Spleen (tissue), 7 donors: ENCODE measurements at regions not wholly inside any gene's neighbourhood (a gene's known extent, or its start where the extent isn't known, plus 50 kb on each side); places are given as distances from the start of the nearest gene placed in this dataset.

Experiments
- POLR2A ChIP-seq, 3 donors: fragments of 450-650 bp; IDR thresholded peaks; one replicate each; pipeline ENCODE4 v1.5.1; 2017; ENCODE audit warnings: antibody characterized with exemption in 3 of 3, mild to moderate bottlenecking in 1 of 3
- POLR2AphosphoS5 ChIP-seq, 3 donors: sonication (generic); formaldehyde crosslinking; IDR thresholded peaks; one replicate each; pipeline ENCODE4 v1.5.1; 2017; ENCODE audit warnings: antibody characterized with exemption in 3 of 3
- TF ChIP-seq, protein P1 (sequence below), 11 experiments: fragments of 200-600 bp in 7 of 11; fragments of 450-650 bp in 4 of 11; sonication (generic) in 4 of 11; IDR thresholded peaks in 8 of 11; conservative IDR thresholded peaks in 3 of 11; 1 replicate in 7 of 11; 2 replicates in 4 of 11; pipeline versions ENCODE4 v1.4.0 to v1.8.0; 2016 to 2021; ENCODE audit warnings: antibody characterized with exemption in 11 of 11, inconsistent platforms in 4 of 11, mild to moderate bottlenecking in 1 of 11
- donor health status: DM: no; HTN: no; CAD: no; lungs with moderate emphysema.
- donor health status: DM: no; HTN: no; CAD: no.
- donor health status: DM: no; HTN: no; CAD: no.

DNA sequence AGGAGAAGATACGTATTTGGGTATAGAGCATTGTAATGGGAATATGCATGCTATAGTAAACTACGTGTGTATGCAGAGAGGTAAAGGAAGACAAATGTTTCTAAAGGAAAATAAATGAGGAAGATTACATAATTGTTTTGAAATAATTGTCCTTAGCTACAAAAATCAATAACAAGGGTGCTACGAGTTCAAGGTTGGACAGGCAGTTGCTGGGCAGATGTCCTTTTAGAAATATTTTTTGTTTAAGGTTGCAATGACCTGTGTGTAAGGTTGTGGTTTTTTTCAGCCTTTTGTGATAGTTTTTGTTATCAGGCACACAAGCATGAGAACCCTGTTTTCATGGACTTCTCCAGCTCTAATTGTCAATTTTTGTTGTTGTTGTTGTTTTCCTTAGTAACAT, 1304.1 kb upstream of the CHAC2 start:
- TF ChIP-seq, protein P1, sequence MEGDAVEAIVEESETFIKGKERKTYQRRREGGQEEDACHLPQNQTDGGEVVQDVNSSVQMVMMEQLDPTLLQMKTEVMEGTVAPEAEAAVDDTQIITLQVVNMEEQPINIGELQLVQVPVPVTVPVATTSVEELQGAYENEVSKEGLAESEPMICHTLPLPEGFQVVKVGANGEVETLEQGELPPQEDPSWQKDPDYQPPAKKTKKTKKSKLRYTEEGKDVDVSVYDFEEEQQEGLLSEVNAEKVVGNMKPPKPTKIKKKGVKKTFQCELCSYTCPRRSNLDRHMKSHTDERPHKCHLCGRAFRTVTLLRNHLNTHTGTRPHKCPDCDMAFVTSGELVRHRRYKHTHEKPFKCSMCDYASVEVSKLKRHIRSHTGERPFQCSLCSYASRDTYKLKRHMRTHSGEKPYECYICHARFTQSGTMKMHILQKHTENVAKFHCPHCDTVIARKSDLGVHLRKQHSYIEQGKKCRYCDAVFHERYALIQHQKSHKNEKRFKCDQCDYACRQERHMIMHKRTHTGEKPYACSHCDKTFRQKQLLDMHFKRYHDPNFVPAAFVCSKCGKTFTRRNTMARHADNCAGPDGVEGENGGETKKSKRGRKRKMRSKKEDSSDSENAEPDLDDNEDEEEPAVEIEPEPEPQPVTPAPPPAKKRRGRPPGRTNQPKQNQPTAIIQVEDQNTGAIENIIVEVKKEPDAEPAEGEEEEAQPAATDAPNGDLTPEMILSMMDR (IDR thresholded peaks at IDR 0.05 in 8 of 11, conservative IDR thresholded peaks at IDR 0.05 in 3 of 11), result no peak
- TF ChIP-seq POLR2A (IDR thresholded peaks at IDR 0.05) (no peak), POLR2AphosphoS5 (IDR thresholded peaks at IDR 0.05) (no peak)
